Neutrophil (primary cell): ENCODE measurements at regions not wholly inside any gene's neighbourhood (a gene's known extent, or its start where the extent isn't known, plus 50 kb on each side); places are given as distances from the start of the nearest gene placed in this dataset.
A peak's percentile ranks its signal among the peaks of the same experiment; 100 is the strongest.

Experiments
- H3K27ac ChIP-seq: fragments of 200-600 bp; sonication (generic); 2 replicates; pipeline ENCODE4 v1.5.1; 2016; ENCODE audit warnings: mild to moderate bottlenecking, moderate library complexity
- H3K27me3 ChIP-seq: fragments of 200-600 bp; sonication (generic); 2 replicates; pipeline ENCODE4 v1.6.0; 2016; ENCODE audit warnings: mild to moderate bottlenecking
- H3K36me3 ChIP-seq: fragments of 200-600 bp; sonication (generic); 2 replicates; pipeline ENCODE4 v1.5.1; 2017
- H3K4me1 ChIP-seq, 2 experiments: fragments of 200-600 bp in 1 of 2; sonication (generic) in 1 of 2; 1 replicate in 1 of 2; 2 replicates in 1 of 2; pipeline versions ENCODE4 v1.5.1 to v1.6.1; 2013 to 2016; ENCODE audit warnings: low read depth in 1 of 2, low read length in 1 of 2, mild to moderate bottlenecking in 1 of 2, moderate library complexity in 1 of 2; ENCODE audit not compliant: control insufficient read depth in 1 of 2, insufficient read depth in 1 of 2
- H3K4me3 ChIP-seq, 2 experiments: fragments of 200-600 bp in 1 of 2; sonication (generic) in 1 of 2; 1 replicate in 1 of 2; 2 replicates in 1 of 2; pipeline ENCODE4 v1.5.1; 2013 to 2016; ENCODE audit warnings: low read depth in 1 of 2, low read length in 1 of 2, mild to moderate bottlenecking in 1 of 2, moderate library complexity in 1 of 2
- H3K9me3 ChIP-seq: fragments of 200-600 bp; sonication (generic); 2 replicates; pipeline ENCODE4 v1.5.1; 2016
- TF ChIP-seq, protein P1 (sequence below): fragments of 200-600 bp; sonication (generic); IDR thresholded peaks from 2 replicates; pipeline ENCODE4 v1.5.1; 2016; ENCODE audit warnings: antibody characterized with exemption

DNA sequence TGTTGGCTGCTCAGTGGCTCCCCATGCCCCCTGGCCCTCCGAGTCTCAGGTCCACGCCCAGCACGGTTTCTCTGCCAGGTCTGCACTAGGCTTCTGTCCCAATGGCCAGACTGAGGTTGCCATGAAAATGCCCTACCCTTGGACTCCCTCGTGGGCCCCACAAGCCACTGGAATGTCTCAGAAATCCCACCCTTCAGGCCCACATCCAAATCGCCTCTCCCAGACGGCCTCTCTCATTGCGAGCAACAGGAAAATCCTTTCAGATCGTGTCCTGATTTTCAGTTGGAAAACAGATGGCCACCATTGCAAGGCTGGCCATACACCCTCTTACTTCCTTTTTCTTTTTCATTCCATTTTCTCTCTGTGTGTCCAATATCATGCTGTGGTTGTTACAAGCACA lies 77.3 kb downstream of the IRF2BPL start:
- peak overlapping the region; percentile 76 for H3K27ac ChIP-seq
- TF ChIP-seq, protein P1, sequence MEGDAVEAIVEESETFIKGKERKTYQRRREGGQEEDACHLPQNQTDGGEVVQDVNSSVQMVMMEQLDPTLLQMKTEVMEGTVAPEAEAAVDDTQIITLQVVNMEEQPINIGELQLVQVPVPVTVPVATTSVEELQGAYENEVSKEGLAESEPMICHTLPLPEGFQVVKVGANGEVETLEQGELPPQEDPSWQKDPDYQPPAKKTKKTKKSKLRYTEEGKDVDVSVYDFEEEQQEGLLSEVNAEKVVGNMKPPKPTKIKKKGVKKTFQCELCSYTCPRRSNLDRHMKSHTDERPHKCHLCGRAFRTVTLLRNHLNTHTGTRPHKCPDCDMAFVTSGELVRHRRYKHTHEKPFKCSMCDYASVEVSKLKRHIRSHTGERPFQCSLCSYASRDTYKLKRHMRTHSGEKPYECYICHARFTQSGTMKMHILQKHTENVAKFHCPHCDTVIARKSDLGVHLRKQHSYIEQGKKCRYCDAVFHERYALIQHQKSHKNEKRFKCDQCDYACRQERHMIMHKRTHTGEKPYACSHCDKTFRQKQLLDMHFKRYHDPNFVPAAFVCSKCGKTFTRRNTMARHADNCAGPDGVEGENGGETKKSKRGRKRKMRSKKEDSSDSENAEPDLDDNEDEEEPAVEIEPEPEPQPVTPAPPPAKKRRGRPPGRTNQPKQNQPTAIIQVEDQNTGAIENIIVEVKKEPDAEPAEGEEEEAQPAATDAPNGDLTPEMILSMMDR, result no peak

GRCh38 chr14:76950055-76951020 lies 78.2 kb downstream of the IRF2BPL start:
- peaks cover 48 to 49% of the 10 kb centered on the region in 2 experiments for H3K4me1 ChIP-seq
- H3K9me3 ChIP-seq, result no peaks in the 10 kb centered on the region
- H3K4me3 ChIP-seq, result no peak overlapping the region
- peak overlapping the region; percentile 76 for H3K27ac ChIP-seq
- TF ChIP-seq, protein P1, result no peak
- no peaks in the 10 kb centered on the region for H3K36me3 ChIP-seq
- no peaks in the 10 kb centered on the region for H3K27me3 ChIP-seq

More for the DNA sequence above, 77.3 kb downstream of the IRF2BPL start:
- Histone ChIP-seq H3K9me3 (no peaks in the 10 kb centered on the region), H3K36me3 (no peaks in the 10 kb centered on the region), H3K4me3 (no peak overlapping the region), H3K4me1 (peaks cover 56 to 57% of the 10 kb centered on the region in 2 experiments), H3K27me3 (no peaks in the 10 kb centered on the region)

DNA sequence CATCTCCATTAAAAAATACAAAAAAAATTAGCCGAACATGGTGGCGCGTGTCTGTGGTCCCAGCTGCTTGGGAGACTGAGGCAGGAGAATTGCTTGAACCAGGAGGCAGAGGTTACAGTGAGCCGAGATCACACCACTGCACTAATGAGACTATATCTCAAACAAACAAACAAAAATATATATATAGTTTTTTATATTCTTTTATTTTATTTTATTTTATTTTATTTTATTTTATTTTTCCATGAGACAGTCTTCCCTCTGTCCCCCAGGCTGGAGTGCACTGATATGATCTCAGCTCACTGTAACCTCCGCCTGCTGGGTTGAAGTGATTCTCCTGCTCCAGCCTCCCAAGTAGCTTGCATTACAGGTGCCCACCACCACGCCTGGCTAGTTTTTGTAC lies 79.5 kb downstream of the IRF2BPL start:
- peaks cover 40 to 41% of the 10 kb centered on the region in 2 experiments for H3K4me1 ChIP-seq

DNA sequence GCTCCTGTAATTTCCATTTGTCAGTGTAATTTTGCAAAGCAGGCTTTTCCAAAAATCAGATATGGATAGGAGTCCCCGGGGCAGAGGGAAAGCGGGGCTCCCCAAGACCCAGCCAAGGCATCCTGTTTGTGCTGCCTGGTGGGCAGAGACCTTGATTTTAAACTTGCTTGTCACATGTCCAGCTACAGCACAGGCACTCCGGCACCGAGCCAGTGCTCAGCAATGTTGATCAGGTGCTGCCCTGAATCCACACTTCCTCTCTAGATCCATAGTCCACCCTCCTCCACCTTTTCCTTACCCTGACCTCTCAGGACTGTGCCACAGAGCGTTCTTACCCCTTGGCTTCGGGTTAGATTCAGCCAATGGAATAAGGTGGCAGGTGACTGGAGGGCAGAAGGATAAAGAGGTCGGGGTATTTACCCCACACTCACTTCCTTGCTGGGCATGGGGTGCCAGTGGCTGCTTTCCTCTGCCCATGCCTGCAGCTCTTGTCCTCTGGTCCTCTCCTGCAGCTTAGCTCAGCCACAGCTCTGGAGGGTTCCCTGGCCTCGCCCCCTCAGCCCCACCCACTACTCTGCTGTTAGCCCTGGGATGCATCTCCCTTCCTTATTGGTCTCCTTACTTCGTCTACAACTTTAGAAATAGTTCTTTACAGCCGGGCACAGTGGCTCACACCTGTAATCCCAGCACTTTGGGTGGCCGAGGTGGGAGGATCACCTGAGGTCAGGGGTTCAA lies 80.1 kb downstream of the IRF2BPL start:
- no peaks in the 10 kb centered on the region for H3K9me3 ChIP-seq
- H3K4me1 ChIP-seq, result peaks cover 34 to 35% of the 10 kb centered on the region in 2 experiments
- no peaks in the 10 kb centered on the region for H3K27me3 ChIP-seq
- no peak overlapping the region for H3K4me3 ChIP-seq
- TF ChIP-seq, protein P1, result no peak
- no peak overlapping the region for H3K27ac ChIP-seq
- H3K36me3 ChIP-seq, result no peaks in the 10 kb centered on the region

More for the DNA sequence above, 79.5 kb downstream of the IRF2BPL start:
- H3K27ac ChIP-seq, result no peak overlapping the region
- no peaks in the 10 kb centered on the region for H3K36me3 ChIP-seq
- H3K9me3 ChIP-seq, result no peaks in the 10 kb centered on the region
- no peaks in the 10 kb centered on the region for H3K27me3 ChIP-seq
- TF ChIP-seq, protein P1, result no peak
- H3K4me3 ChIP-seq, result no peak overlapping the region

GRCh38 chr14:76947838-76948184 lies 80.7 kb downstream of the IRF2BPL start:
- Histone ChIP-seq H3K27me3 (no peaks in the 10 kb centered on the region), H3K9me3 (no peaks in the 10 kb centered on the region), H3K27ac (peak overlapping the region; percentile 30), H3K4me3 (peak overlapping the region in 1 of 2 experiments; percentile 41), H3K36me3 (no peaks in the 10 kb centered on the region), H3K4me1 (peaks cover 30 to 31% of the 10 kb centered on the region in 2 experiments)
- TF ChIP-seq, protein P1, result no peak
